Posterior cingulate gyrus (tissue), 11 donors: ENCODE measurements at regions not wholly inside any gene's neighbourhood (a gene's known extent, or its start where the extent isn't known, plus 50 kb on each side); places are given as distances from the start of the nearest gene placed in this dataset.

ENCODE experiments used
- DNase-seq, 10 donors: peaks; one replicate each; pipeline versions ENCODE4 v3.0.0 to v3.0.0-alpha.2; 2020 to 2021; ENCODE audit warnings: mixed read lengths in 3 of 10
- intact Hi-C: fragments of 100-400 bp; cut with DNase I; formaldehyde crosslinking; loops from one replicate; pipeline ENCODE4 v1.15.1; 2023

DNA sequence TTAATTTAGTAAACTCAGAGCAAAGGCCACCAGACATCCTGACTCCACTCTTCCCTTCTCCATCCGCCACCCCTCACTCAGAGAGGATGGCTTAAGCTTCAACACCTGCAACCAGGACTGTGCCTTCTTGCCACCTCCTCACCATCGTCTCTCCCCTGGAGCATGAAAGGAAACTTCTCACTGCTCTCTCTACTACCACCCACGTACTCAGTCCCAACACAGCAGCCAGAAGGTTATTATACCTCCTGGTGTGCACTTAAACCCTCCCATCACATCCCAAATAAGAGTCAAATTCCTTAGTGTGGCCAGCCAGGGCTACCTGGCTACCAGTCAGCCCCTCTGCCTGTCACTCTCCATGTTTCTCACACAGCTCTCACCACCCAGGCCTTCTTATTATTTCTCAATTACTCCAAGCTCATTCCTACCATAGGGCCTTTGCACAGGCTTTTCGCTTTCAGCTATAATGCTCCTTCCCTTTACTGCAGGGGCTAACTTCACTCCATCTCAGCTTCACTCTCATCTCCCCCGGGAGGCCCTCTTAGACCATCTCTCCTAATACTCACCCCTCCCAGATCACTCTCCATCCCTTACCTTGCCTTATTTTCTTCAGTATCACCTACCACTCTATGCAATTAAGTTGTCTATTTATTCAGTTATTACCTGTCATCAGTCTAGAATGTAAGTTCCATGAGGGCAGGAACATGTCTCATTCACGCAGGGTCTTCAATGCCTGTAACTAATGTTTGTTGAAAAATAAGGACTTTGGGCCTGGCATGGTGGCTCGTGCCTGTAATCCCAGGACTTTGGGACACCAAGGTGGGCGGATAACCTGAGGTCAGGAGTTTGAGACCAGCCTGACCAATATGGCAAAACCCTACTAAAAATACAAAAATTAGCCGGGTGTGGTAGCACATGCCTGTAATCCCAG, 137.5 kb downstream of the TOMM20 start:
- peak in 1 of 10 donors; percentile 24 for DNase-seq
- intact Hi-C loops = loop anchor here (10.0 kb wide), 1 partner anchor 376 kb away; the partner anchor contains the start of gene IRF2BP2

DNA sequence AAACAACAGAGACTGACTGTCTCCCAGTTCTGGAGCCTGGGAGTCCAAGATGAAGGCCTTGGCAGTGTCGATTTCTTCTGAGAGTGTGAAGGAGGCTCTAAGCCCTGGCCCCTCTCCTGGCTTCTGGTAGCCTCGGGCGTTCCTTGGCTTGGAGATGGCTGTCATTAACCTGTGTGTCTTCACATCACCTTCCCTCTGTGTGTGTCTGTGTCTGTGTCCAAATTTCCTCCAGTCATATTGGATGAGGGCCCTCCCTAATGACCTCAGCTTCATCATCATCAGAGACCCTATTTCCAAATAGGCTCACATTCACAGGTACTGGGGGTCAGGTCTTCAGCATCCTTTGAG, 138.3 kb downstream of the TOMM20 start:
- intact Hi-C loops = loop anchor here (10.0 kb wide), 1 partner anchor 376 kb away; the partner anchor contains the start of gene IRF2BP2
- no peak for DNase-seq

DNA sequence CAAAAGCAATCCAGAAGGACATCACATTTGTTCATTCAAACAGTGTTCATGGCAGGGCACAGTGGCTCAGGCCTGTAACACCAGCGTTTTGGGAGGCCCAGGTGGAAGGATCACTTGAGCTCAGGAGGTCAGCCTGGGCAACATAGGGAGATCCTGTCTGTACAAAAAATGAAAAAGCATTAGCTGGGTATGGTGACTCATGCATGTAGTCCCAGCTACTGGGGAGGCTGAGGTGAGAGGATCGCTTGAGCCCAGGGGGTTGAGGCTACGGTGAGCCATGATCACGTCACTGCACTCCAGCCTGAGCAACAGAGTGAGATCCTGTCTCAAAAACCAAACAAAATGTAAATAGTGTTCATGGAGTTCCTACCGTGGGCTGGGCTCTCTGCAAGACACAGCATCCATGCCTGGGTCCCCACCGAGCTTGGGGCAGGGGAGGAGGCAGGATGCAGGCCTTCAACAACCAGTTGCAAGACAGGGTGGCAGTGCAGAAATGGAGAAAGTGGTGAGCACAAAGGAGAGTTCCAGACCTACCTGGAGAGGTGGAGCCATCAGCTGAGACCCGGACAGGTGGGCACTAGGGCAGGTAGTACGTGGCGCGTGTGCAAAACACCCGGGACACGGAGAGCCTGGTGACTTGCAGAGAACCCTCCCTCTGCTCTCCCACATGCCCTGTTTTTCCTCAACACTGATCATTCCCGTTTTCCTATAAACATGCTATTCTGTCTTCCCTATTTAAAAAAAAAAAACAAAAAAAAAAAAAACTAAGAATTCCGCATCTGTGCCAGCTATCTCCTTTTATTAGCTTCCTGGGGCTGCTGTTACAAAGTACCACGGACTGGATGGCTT, 138.9 kb downstream of the TOMM20 start:
- no peak for DNase-seq
- intact Hi-C loops = loop anchor here (10.0 kb wide), 1 partner anchor 375 kb away; the partner anchor contains the start of gene IRF2BP2

GRCh38 chr1:234989019-234989418, 139.6 kb downstream of the TOMM20 start:
- intact Hi-C loops = no loop called here
- no peak for DNase-seq

DNA sequence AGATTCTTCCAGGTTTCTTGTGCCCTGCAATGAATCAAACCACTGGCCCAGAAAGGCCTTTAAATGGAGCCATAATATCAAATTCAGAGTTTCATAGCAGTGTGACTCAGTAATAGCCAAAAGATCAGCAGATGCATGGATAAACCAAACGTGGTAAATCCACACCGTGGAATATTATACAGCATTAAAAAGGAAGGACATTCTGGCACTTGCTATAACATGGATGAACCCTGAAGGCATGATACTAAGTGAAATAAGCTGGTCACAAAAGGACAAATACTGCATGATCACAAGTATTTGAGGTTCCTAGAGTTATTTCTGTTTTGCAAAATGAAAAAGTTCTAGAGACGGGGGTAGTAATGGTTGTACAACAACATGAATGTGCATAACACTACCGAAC, 140.1 kb downstream of the TOMM20 start:
- intact Hi-C loops = no loop called here

GRCh38 chr1:234988155-234988517, 140.5 kb downstream of the TOMM20 start:
- DNase-seq = no peak
- intact Hi-C loops = no loop called here

More for the DNA sequence above, 140.1 kb downstream of the TOMM20 start:
- no peak for DNase-seq

DNA sequence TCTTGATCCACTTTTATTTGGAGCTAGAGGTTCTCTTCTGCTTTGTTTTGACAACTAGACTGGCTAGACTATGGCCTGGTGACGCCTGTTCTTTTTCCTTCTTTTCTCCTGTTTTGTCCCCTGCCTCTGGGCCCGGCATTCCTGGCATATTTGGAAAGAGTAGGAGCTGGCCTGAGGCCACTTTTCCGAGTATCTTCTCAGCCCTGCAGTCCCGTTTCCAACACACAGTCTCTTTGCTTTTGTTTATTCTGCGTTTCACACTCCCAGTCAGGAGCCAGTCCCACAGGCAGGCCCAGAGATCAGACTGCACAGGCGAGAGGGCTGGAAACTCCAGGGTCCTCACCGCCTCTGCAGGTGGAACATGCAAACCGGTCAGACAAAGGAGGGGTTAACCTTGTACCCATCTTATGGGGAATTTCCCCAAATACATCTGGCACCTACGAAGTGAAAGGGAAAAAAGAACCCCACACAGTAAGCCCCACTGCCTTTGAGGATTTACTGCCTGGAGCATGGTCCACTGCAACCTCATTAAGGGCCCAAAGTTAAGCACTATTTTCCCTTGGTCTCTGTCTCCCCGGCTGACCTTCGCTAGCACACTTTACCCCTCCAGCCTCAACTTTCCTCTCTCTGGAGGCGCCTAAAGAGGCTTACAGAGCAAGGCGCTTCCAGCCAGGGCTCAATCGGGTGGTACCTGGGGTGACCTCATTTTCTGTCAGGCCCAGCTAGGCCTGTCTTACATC, 141.1 kb downstream of the TOMM20 start:
- intact Hi-C loops = no loop called here
- DNase-seq = no peak

GRCh38 chr1:234986750-234987414, 141.8 kb downstream of the TOMM20 start:
- intact Hi-C loops = no loop called here
- no peak for DNase-seq

DNA sequence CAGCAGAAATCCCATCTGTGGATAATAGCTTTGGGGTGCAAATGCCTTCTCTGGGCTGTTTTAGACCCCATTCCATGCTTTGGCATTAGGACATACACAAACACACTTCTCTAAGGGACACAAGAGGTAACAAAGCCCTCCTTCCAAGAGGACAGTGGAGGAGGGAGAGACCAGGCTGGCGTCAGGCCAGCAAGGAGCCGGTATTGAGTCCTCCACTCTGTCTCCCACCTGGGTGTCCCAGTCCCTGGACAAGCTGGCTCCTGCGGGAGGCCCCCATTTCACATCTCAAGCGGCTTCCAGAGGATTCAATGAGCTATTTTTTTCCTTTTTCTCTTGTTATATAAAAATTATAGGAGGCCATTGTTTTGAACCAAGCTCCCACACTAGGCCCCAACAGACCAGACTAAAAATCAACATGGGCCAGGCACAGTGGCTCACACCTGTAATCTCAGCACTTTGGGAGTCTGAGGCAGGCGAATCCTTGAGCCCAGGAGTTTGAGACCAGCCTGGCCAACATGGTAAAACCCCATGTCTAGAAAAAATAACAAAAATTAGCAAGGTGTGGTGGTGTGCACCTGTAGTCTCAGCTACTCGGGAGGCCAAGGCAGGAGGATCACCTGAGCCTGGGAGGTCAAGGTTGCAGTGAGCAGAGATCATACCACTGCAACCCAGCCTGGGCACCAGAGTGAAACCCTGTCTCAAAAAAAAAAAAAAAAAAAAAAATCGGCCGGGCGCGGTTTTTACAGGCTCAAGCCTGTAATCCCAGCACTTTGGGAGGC, 142.9 kb downstream of the TOMM20 start:
- DNase-seq = no peak
- intact Hi-C loops = no loop called here

DNA sequence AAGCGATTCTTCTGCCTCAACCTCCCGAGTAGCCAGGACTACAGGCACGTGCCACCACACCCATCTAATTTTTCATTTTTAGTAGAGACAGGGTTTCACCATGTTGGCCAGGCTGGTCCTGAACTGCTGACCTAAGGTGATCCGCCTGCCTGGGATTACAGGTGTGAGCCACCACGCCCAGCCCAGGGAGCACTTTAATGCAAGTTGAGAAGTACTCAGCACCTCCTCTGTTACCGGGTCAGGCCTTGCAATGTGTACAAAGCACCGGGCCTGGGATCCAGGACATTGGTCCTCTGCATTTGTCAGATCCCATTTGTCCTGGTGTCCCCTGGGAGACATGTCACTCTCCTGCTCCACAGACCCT, 143.6 kb downstream of the TOMM20 start:
- intact Hi-C loops = no loop called here

GRCh38 chr1:234983564-234984238, 144.9 kb downstream of the TOMM20 start:
- intact Hi-C loops = no loop called here
- no peak for DNase-seq

More for the DNA sequence above, 143.6 kb downstream of the TOMM20 start:
- DNase-seq = no peak

GRCh38 chr1:234981758-234982157, 146.9 kb downstream of the TOMM20 start:
- intact Hi-C loops = no loop called here
- no peak for DNase-seq

DNA sequence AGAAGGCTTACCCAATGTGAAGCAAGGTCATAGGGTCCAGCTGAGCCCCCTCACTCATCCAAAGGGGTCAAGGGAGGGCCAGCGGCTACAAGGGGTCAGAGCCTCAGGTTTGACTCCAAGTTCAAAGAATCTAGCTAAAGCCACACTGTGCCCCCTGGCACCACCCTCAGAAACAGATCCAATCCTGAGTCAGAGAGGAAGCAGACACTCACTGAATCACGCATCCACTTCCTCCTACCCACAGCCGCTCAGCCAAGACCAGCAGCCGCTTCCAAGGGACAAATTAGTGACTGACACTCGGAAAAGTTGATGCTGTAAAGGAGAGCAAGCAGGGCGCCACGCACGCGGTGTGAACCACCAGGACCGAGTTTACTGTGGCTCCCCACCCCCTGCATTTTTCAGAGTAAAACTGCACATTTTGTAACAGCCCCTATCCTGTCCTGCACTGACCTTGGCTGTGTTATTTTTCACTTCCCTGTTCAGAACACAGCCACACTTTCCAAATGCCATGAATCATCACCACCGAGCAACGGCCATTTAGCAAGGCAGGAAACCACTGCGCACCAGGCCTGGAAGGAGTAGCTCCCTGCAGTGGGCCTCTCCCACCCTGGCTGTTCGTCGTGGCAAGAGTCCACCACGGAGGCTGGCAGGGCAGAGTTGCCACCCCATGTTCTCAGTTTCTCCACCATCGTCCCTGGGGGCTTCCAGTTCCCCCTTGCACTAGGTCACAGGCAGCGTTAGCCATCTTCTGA, 147.8 kb downstream of the TOMM20 start:
- DNase-seq = peak in 5 of 10 donors; percentile 40 to 91 (median 81)
- intact Hi-C loops = no loop called here

GRCh38 chr1:234980291-234980644, 148.4 kb downstream of the TOMM20 start:
- intact Hi-C loops = no loop called here
- DNase-seq = no peak

DNA sequence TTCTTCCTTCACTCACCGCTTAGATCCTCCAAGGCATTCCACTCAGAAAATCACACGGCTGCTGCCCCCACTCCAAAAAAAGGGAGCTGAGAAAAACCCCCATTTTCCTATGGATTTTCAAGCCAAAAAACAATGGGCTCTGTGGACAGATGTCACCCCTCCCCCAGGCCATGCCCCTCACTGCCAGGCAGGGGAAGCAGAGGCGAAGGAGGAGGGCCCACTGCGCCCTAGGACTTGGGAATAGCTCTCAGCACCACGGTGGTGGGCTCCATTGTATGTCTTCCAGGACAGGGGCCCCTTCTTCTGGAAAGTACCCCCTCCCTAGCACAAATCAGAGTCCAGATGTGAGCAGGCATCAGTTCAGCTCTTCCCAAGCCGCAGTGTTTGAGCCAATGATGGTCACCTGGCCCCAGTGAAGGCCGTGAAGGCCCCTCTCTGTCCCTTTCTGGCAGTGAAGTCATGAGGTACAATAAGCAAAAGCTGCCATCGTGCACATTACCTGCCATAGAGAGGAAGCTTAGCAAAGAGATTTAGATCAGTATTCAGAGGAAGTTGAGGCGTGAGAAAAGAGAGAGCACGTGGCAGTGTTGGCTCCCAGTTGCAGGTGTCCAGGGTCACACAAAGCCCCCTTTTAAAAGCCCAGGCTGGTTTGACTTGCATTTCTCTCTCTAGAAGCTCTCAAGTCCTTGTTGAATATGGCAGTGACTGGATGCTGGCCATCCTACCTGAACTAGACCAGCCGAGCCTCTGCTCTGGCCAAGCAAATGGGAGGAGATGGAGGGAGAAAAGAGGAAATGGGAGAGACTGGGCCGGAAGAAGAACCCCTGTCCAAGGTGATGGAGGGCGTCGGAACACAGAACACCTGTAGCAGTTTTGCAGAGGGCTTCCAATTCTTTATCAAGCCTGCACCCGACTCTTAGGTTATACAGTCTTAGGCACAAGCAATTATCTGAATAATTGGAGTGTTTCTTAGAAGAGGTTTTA, 149.0 kb downstream of the TOMM20 start:
- intact Hi-C loops = loop anchor here (10.0 kb wide), 2 partner anchors 255 to 485 kb away; no protein-coding TSS in a partner anchor
- peak in 1 of 10 donors; percentile 45 for DNase-seq

DNA sequence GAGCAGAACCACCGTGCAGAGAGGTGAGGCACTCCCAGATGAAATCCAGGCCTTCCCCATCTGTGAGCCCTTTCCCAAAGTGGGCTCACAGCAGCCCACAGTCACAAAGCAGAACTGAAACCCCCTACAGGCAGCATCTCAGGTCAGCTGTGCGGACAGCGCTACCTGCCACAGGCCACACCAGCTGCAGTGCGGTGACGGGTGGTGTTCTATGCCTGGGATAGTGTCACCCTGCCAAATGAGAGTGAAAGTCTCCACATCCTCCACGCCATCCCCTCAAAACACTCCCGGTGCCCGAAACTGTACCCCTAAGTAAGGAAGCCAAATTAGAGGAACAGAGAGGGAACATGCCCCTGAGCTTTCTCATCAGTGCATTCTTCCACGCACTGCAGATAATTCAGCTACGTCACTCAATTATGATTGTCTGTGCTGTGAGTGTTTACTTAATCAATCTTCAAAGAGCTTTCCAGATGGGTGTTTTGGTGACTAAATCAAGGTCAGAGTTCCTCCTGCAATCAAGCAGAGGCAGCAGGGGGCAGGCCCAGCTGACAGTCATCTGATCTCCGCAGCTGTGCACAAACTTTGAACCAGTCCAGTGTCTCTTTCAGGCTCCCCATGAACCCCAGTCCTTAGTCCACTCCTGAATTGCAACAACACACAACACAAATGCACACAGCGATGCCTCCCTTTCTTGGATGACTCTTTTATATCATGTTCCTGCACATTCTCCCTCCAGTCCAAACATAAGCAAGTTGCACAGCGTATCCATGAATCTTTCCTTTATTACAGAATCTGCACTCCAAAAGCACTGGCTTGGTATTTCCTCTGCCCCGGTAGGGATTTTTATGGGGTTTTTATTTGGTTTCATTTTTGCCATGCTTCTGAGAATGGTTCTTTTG, 150.0 kb downstream of the TOMM20 start:
- DNase-seq = peak in 9 of 10 donors; percentile 55 to 95 (median 75)
- intact Hi-C loops = loop anchor here (10.0 kb wide), 2 partner anchors 254 to 484 kb away; no protein-coding TSS in a partner anchor
